Putamen (tissue), 1 donor: ENCODE measurements at regions not wholly inside any gene's neighbourhood (a gene's known extent, or its start where the extent isn't known, plus 50 kb on each side); places are given as distances from the start of the nearest gene placed in this dataset.

Experiments
- DNase-seq: peaks from one replicate; pipeline ENCODE4 v3.0.0-alpha.2; 2016; ENCODE audit warnings: low spot score

- DNase-seq = no peak
These were observed 85.0 kb upstream of the SLC38A4 start for GRCh38 chr12:46910830-46911229.

DNA sequence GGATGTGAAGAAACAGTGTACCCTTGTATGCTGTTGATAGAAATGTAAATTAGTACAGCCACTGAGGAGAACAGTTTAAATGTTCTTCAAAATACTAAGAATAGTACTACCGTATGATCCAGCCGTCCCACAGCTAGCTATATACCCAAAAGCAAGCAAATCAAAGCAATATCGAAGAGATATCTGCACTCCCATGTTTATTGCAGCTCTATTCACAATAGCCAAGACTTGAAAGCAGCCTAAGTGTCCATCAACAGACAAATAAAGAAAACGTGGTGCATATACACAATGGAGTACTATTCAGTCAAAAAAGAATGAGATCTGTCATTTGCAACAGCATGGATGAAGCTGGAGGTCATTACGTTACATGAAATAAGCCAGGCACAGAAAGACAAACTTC lies 88.5 kb upstream of the SLC38A4 start:
- DNase-seq = no peak

GRCh38 chr12:46915082-46915481 lies 89.3 kb upstream of the SLC38A4 start:
- DNase-seq = no peak

DNA sequence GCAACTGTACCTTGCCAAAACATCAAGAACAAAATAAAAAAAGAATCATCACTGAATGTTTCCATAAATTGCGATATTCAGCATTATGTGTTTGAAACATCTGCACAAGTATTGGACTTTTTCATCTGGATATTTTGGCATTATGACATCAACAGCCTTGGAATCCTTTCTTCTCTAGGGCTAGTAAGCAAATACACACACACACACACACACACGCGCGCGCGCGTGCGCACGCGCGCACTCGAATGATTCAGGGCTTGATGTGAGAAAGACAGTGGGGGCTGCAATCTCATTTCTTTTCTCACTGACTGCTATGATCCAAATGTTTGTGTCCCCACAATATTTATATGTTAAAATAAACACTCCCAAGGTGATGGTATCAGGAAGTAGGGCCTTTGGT lies 90.0 kb upstream of the SLC38A4 start:
- no peak for DNase-seq

- no peak for DNase-seq
These were observed 91.1 kb upstream of the SLC38A4 start for GRCh38 chr12:46916796-46917419.

GRCh38 chr12:46917821-46918220 lies 92.0 kb upstream of the SLC38A4 start:
- no peak for DNase-seq

DNA sequence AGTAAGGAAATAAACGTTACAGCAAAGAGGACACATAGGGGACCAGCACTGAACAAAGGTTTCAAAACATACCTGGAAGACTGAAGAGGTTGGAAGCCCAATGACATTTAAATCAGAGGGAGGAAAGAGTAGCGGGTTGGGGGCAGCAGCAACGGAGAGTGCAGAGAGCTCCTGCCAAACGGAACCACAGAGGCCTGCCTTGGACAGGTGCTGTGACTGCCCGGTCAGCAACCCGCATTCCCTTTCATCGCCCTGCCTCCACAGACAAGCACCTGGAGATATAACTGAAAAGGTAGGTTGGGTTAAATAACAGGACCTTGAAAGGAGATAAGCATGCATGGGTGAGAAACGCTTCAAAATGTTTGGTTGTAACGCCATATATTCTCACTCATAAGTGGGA lies 92.8 kb upstream of the SLC38A4 start:
- no peak for DNase-seq

DNA sequence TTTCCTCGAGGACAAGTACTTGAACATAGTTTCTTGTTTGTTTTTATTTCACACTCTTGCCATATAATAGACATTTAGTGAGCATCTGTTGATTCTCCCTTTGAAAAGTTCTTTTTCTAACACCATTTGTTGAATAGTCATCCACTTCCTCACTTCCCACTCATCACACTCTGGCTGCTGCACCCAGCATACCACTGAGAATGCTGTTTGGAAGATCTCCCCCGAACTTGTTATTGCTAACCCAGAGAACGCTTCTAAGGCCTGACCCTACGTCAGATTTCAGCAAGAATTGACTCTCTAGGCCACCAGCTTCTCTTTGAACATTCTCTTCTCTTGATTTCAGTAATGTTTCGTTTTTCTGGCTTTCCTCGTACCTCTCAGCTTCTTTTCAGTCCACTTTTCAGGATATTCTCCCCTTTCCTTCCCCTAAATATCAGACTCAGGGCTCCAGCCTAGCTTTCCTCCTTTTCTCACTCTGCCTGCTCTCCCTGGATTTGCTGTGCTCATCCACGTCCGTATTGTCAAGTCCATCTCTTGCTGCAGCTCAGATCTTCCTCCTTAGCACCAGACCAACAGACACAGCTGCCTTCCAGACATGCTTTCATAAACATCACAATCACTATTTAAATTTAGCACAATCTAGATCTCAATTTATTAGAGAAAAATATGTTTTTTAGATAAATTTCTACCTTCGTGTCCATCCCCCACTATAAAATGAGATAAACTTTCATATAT lies 94.0 kb upstream of the SLC38A4 start:
- DNase-seq = no peak

DNA sequence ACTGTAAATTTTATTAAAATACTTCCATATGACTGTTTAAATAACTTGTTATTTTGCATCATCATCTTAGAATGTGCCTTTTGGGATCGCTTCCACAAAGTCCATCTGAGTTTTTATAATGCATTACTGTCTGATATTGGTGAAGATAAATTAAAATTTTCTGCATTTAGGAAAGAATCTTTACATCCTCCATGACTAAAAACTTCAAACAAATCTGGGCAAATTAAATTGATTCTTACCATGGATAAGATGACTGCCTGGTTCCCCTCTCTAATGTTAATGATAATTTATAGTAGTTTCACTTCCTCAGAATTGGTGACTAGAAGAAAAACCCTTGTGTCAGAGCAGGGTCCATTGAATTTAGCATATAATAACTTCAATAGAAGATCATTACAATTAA lies 94.7 kb upstream of the SLC38A4 start:
- no peak for DNase-seq

DNA sequence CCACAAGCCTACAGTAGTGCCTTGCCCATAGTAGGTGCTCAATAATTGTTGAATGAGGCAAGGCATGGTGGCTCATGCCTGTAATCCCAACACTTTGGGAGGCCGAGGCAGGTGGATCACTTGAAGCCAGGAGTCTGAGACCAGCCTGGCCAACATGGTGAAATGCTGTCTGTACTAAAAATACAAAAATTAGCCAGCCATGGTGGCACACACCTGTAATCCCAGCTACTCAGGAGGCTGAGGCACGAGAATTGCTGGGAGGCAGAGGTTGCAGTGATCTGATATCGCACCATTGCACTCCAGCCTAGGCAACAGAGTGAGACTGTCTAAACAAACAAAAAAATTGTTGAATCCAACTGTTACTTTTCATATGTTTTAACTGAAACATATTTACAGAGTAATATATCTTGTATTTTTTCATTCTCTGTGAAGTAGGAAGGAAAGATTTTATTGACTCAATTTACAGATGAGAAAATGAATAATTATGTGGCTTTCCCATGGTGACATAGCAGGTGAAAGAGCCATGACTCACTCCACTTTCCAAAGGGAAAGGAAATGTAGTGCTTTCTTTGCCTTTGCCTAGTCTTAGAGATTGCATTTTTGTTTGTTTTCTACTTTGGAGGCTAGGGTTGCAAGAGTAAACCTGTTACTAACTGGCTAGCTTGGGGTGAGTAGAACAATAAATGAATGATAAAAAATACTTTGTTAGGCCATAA lies 95.4 kb upstream of the SLC38A4 start:
- no peak for DNase-seq

DNA sequence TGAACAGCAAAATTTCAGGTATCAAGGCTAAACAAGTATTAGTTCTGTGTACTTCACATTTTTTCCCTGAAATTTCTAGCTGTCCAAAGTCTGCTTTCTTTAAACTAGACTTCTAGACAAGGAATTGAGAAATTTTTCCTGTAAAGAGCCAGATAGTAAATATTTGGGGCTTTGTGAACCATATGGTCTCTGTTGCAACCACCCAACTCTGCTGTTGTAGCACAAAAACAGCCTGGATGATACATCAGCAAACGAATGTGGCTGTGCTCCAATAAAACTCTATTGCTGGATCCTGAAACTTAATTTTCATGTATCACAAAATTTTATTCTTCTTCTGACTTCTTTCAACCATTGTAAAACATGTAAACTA lies 96.0 kb upstream of the SLC38A4 start:
- no peak for DNase-seq

GRCh38 chr12:46926526-46926925 lies 100.7 kb upstream of the SLC38A4 start:
- DNase-seq = no peak

GRCh38 chr12:46930101-46930500 lies 104.3 kb upstream of the SLC38A4 start:
- no peak for DNase-seq

- DNase-seq = peak; percentile 18
These were observed 108.2 kb upstream of the SLC38A4 start for GRCh38 chr12:46933947-46934346.

DNA sequence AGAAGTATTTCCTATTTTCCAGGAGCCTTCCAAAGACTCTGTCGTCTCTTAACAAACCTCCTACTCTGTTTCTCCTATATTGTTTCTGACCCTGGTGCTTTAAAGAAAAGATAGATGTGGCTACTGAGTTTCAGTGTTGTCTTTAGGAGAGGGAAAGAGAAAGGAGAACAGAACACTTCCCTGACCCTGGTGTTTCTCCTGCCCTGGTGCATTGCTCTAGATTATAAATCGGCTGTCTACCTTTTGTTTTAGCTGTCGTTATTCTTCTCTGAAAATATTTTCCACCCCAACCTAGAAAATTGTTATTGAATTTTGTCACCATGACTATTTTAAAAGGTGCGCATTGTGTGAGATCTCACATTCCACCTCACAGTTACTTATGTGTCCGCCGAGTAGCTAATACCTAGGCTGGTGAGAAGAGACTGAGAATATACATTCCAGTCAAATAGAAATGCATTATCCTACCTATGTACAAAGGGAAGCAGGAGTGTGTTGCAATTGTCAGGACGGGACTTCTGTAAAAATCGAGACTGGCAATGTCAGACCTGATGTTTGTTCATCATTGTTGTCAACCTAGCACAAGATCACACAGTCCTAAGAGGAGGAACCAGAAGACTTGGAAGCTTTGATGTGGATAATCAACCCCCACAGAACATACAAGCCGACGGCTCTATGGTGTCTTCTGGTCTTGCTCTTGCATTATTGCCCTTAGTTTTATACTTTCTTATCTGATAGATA lies 108.7 kb upstream of the SLC38A4 start:
- DNase-seq = no peak

- no peak for DNase-seq
These were observed 109.6 kb upstream of the SLC38A4 start for GRCh38 chr12:46935271-46935847.

GRCh38 chr12:46936042-46936441 lies 110.2 kb upstream of the SLC38A4 start:
- DNase-seq = no peak

DNA sequence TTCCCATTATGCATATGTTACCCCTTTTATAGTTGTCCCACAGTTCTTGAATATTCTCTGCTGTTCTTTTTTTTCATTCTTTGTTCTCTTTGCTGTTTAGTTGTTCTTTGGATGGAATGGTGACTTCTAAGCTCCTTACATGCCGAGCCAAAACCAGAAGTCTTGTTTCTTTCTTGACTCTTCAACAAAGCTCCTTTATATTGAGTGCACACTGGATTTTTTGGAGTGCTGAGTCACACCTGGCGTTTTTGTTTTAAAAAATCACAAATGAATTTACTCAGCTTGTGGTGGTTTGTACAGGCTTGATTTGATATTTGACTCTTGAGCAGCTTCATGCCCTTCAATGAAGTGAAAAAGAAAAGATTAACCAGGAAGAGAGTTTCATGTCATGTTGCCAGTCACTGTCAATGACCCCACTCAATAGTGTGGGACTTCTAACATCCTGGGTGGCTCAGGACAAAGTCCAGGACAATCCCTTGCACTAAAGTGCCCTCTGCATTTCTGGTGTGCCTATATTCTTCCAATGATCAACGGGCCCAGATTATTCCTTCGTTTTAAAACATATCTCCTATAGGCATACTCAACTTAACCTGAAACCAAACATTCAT lies 112.4 kb upstream of the SLC38A4 start:
- DNase-seq = no peak

GRCh38 chr12:46941981-46942380 lies 116.2 kb upstream of the SLC38A4 start:
- DNase-seq = no peak

DNA sequence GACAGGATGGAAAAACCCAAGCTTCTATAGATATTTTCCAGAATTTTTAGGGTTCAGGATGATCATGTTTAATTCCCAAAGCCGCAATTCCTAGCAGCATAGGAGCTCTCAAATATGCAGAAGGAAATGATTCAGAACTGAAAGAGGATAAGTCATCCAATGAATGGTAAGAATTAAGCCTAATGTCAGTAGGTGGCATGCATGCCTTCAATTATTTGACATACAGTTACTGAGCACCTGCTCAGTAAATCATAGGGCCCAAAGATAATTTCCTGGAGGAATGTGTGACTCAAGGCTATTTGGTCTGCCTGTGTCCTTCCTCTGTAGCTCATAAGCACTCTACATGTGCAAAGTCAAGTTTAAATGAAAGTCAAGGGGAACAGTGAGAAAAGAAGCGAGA lies 116.8 kb upstream of the SLC38A4 start:
- no peak for DNase-seq

- DNase-seq = no peak
These were observed 118.3 kb upstream of the SLC38A4 start for GRCh38 chr12:46944088-46944487.

- no peak for DNase-seq
These were observed 119.0 kb upstream of the SLC38A4 start for GRCh38 chr12:46944771-46945170.
